ENCODE measurements at regions not wholly inside any gene's neighbourhood (a gene's known extent, or its start where the extent isn't known, plus 50 kb on each side); places are given as distances from the start of the nearest gene placed in this dataset.

DNA sequence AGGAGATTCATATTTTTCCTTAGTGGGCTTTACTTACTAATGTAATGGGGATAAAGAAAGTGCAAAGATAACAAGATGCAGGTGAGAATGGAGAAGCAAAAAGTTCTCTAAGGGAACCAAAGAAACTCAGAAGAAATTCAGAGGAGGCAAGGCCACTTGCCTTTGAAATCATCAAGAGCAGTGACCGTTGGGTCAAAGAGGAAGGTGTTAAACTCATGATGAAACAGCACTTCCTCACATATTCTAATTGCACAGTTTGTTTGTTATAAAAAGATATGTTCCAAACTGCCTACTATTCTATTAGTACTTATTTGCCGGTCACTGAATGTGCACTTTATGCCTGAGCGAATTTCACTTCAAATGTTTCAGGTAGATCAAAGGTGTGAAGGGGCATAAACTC is 975.1 kb downstream of the BCL11A start:
- H3K36me3 Mint-ChIP-seq: no peaks in the 10 kb centered on the region
- H3K27ac ChIP-seq (ENCODE audit: insufficient read depth, low read length, poor library complexity, severe bottlenecking): no peak overlapping the region

DNA sequence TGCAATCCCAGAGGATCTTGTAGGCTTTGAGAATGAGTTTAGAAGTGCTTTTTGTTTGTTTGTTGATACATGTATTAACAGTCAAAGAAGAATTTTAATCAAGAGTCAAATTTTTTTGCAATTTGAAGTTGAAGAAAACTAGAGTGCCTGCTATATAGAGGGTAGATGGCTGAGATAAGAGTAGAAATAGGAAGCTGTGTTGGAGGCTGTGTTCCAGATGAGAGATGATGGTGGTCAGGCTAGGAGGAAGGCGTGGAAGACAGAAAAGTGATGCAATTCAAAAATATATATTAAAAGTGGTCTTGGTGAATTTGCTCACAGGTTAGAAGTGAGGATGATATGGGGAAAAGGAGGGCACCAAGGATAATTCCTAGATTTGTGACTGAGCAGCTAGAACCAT is 978.3 kb downstream of the BCL11A start:
- Mint-ChIP-seq H3K27me3 (no peaks in the 10 kb centered on the region), H3K9me3 (peaks cover 0 to 13% (median 3%) of the 10 kb centered on the region in 7 donors), H3K4me1 (no peaks in the 10 kb centered on the region), H3K4me3 (no peak overlapping the region), H3K36me3 (no peaks in the 10 kb centered on the region), H3K27ac (no peak overlapping the region)
- ATAC-seq (ENCODE audit: low read depth in 2 of 2): no peak
- H3K36me3 ChIP-seq (ENCODE audit: control insufficient read depth, insufficient read depth, low read length): no peaks in the 10 kb centered on the region
- H3K27me3 ChIP-seq (ENCODE audit: control insufficient read depth, insufficient read depth, low read length): no peaks in the 10 kb centered on the region
- H3K4me1 ChIP-seq (ENCODE audit: control insufficient read depth, insufficient read depth, low read length, poor library complexity, severe bottlenecking): no peaks in the 10 kb centered on the region
- H3K27ac ChIP-seq (ENCODE audit: insufficient read depth, low read length, poor library complexity, severe bottlenecking): no peak overlapping the region
- no peaks in the 10 kb centered on the region for H3K9me3 ChIP-seq (ENCODE audit: control insufficient read depth in 2 of 2, low read length in 2 of 2)
- no peak for DNase-seq
- H3K4me3 ChIP-seq (ENCODE audit: low read depth, low read length): no peak overlapping the region

More for the DNA sequence above, 975.1 kb downstream of the BCL11A start:
- Histone ChIP-seq H3K9me3 (ENCODE audit: control insufficient read depth in 2 of 2, low read length in 2 of 2) (no peaks in the 10 kb centered on the region), H3K27me3 (ENCODE audit: control insufficient read depth, insufficient read depth, low read length) (no peaks in the 10 kb centered on the region), H3K4me1 (ENCODE audit: control insufficient read depth, insufficient read depth, low read length, poor library complexity, severe bottlenecking) (no peaks in the 10 kb centered on the region), H3K36me3 (ENCODE audit: control insufficient read depth, insufficient read depth, low read length) (no peaks in the 10 kb centered on the region), H3K4me3 (ENCODE audit: low read depth, low read length) (no peak overlapping the region)
- H3K4me1 Mint-ChIP-seq: no peaks in the 10 kb centered on the region
- H3K27ac Mint-ChIP-seq: no peak overlapping the region
- H3K27me3 Mint-ChIP-seq: no peaks in the 10 kb centered on the region
- no peak for DNase-seq
- peaks cover 0 to 13% (median 4%) of the 10 kb centered on the region in 7 donors for H3K9me3 Mint-ChIP-seq
- ATAC-seq (ENCODE audit: low read depth in 2 of 2): no peak
- H3K4me3 Mint-ChIP-seq: no peak overlapping the region

DNA sequence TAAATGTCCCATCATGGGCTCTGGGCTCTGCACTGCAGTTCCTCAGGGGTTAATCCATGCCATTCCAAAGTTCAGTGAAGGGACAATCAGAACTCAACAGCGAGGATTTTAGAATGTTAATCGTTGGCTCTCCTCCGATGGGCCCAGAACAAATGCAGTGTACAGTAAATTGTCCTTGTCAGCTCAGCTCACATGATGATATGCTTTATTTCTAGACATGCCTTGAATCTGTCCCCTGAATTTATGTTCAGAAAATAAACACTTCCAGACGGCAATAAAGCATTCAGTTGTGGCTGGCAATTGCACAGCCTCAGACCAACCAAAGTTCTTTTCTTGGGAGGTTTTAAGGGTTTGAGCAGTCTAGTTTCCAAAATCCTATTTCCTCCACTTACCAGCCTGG is 981.2 kb downstream of the BCL11A start:
- Histone ChIP-seq H3K9me3 (ENCODE audit: control insufficient read depth in 2 of 2, low read length in 2 of 2) (no peaks in the 10 kb centered on the region), H3K27me3 (ENCODE audit: control insufficient read depth, insufficient read depth, low read length) (no peaks in the 10 kb centered on the region), H3K4me3 (ENCODE audit: low read depth, low read length) (no peak overlapping the region), H3K27ac (ENCODE audit: insufficient read depth, low read length, poor library complexity, severe bottlenecking) (no peak overlapping the region), H3K4me1 (ENCODE audit: control insufficient read depth, insufficient read depth, low read length, poor library complexity, severe bottlenecking) (no peaks in the 10 kb centered on the region), H3K36me3 (ENCODE audit: control insufficient read depth, insufficient read depth, low read length) (no peaks in the 10 kb centered on the region)
- ATAC-seq (ENCODE audit: low read depth in 2 of 2): no peak
- Mint-ChIP-seq H3K4me1 (no peaks in the 10 kb centered on the region), H3K36me3 (no peaks in the 10 kb centered on the region), H3K27me3 (no peaks in the 10 kb centered on the region), H3K4me3 (no peak overlapping the region), H3K9me3 (peaks cover 0 to 6% (median 0%) of the 10 kb centered on the region in 7 donors), H3K27ac (no peak overlapping the region)
- no peak for DNase-seq

DNA sequence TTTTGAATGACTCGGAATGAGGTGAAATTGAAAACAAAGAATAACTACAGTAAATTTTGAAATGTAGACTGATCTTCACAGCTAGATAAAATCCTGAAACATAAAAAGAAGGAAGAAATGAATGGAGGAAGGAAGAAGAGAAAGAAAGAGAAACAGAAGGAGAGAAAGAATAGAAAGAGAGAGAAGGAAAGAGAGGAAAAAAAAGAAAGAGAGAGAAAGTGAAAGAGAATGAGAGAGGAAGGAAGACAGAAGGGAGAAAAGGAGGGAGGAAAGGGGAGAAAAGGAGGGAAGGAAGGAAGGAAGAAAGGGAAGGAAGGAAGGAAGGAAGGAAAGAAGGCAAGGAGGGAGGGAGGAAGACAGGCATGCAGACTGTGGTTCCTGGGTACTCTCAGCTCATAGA is 982.6 kb downstream of the BCL11A start:
- no peak overlapping the region for H3K27ac Mint-ChIP-seq

DNA sequence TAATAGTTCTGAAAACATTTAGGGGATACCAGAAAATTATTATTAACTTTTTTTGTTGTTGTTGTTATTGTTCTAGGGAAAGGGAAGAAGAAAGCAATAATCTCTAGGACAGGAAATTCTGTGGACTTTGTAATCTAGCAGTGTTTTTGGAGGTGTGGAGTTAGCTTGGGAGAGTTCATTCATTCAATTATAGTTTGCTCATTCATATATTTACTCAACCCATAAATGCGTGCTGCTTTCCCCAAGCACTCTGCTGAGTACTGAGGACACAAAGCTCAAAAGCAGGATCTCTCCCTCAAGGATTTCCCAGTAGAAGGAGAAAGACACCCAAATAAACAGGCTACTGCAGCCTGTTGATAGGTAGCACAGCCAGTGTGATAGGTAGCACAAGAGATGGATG is 984.3 kb downstream of the BCL11A start:
- H3K36me3 Mint-ChIP-seq: no peaks in the 10 kb centered on the region
- no peaks in the 10 kb centered on the region for H3K27me3 Mint-ChIP-seq
- no peaks in the 10 kb centered on the region for H3K4me1 Mint-ChIP-seq
- H3K4me3 Mint-ChIP-seq: no peak overlapping the region
- Histone ChIP-seq H3K4me1 (ENCODE audit: control insufficient read depth, insufficient read depth, low read length, poor library complexity, severe bottlenecking) (no peaks in the 10 kb centered on the region), H3K27ac (ENCODE audit: insufficient read depth, low read length, poor library complexity, severe bottlenecking) (no peak overlapping the region), H3K27me3 (ENCODE audit: control insufficient read depth, insufficient read depth, low read length) (no peaks in the 10 kb centered on the region), H3K4me3 (ENCODE audit: low read depth, low read length) (no peak overlapping the region), H3K9me3 (ENCODE audit: control insufficient read depth in 2 of 2, low read length in 2 of 2) (no peaks in the 10 kb centered on the region), H3K36me3 (ENCODE audit: control insufficient read depth, insufficient read depth, low read length) (no peaks in the 10 kb centered on the region)
- no peak for DNase-seq
- no peak for ATAC-seq (ENCODE audit: low read depth in 2 of 2)
- peaks cover 0 to 3% (median 0%) of the 10 kb centered on the region in 7 donors for H3K9me3 Mint-ChIP-seq
- H3K27ac Mint-ChIP-seq: no peak overlapping the region

More for the DNA sequence above, 982.6 kb downstream of the BCL11A start:
- H3K36me3 ChIP-seq (ENCODE audit: control insufficient read depth, insufficient read depth, low read length): no peaks in the 10 kb centered on the region
- no peaks in the 10 kb centered on the region for H3K27me3 ChIP-seq (ENCODE audit: control insufficient read depth, insufficient read depth, low read length)
- H3K4me1 ChIP-seq (ENCODE audit: control insufficient read depth, insufficient read depth, low read length, poor library complexity, severe bottlenecking): no peaks in the 10 kb centered on the region
- Mint-ChIP-seq H3K9me3 (peaks cover 0 to 6% (median 3%) of the 10 kb centered on the region in 7 donors), H3K36me3 (no peaks in the 10 kb centered on the region), H3K4me1 (no peaks in the 10 kb centered on the region), H3K4me3 (no peak overlapping the region), H3K27me3 (no peaks in the 10 kb centered on the region)
- ATAC-seq (ENCODE audit: low read depth in 2 of 2): no peak
- H3K27ac ChIP-seq (ENCODE audit: insufficient read depth, low read length, poor library complexity, severe bottlenecking): no peak overlapping the region
- H3K9me3 ChIP-seq (ENCODE audit: control insufficient read depth in 2 of 2, low read length in 2 of 2): no peaks in the 10 kb centered on the region
- DNase-seq: no peak
- no peak overlapping the region for H3K4me3 ChIP-seq (ENCODE audit: low read depth, low read length)

DNA sequence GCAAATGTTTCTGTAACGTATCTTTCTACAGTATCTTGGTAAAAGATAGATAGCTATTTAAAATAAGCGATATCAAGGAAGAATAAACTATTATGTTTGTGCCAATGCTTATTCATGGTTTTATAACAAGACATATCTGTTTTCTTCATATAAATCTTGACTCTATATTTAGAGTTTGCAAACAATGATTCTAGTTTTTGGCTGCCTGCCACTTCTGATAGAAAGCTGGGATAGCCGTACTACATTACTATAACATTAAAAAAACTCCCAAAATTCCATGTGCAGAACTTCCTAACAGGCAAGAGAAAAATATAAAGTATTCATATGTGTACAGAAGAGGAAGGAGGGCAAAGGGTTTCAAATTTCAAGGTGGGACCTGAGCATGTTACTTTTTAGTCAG is 985.0 kb downstream of the BCL11A start:
- H3K4me3 ChIP-seq (ENCODE audit: low read depth, low read length): no peak overlapping the region
- no peaks in the 10 kb centered on the region for H3K4me1 Mint-ChIP-seq
- no peaks in the 10 kb centered on the region for H3K27me3 ChIP-seq (ENCODE audit: control insufficient read depth, insufficient read depth, low read length)
- no peaks in the 10 kb centered on the region for H3K27me3 Mint-ChIP-seq
- no peaks in the 10 kb centered on the region for H3K4me1 ChIP-seq (ENCODE audit: control insufficient read depth, insufficient read depth, low read length, poor library complexity, severe bottlenecking)
- H3K9me3 Mint-ChIP-seq: peaks cover 0 to 3% (median 0%) of the 10 kb centered on the region in 7 donors
- ATAC-seq (ENCODE audit: low read depth in 2 of 2) (no peak), DNase-seq (no peak)
- no peaks in the 10 kb centered on the region for H3K36me3 Mint-ChIP-seq
- H3K27ac Mint-ChIP-seq: no peak overlapping the region
- H3K27ac ChIP-seq (ENCODE audit: insufficient read depth, low read length, poor library complexity, severe bottlenecking): no peak overlapping the region
- no peak overlapping the region for H3K4me3 Mint-ChIP-seq
- H3K9me3 ChIP-seq (ENCODE audit: control insufficient read depth in 2 of 2, low read length in 2 of 2): no peaks in the 10 kb centered on the region
- no peaks in the 10 kb centered on the region for H3K36me3 ChIP-seq (ENCODE audit: control insufficient read depth, insufficient read depth, low read length)

DNA sequence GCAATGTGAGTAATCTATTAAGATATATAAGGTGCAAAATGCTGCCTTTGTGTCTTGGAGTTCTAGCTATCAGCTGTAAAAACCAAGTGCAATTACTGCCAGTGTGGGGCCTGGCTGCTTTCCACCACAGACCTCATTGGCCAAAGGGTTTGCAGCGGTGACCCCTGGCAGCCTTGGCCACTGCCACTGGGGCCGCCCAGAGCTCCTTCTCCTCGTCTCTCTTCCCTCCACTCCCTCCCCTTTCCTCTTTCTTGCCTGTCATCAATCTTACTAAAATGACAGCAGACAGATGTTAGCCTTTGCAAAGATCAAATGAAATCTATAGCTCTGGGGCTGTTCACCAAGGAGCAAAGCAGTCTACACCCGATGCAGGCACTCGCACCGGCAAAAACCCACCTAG is 986.3 kb downstream of the BCL11A start:
- Mint-ChIP-seq H3K9me3 (peaks cover 0 to 4% (median 0%) of the 10 kb centered on the region in 7 donors), H3K36me3 (no peaks in the 10 kb centered on the region), H3K27ac (no peak overlapping the region), H3K27me3 (no peaks in the 10 kb centered on the region), H3K4me3 (no peak overlapping the region), H3K4me1 (no peaks in the 10 kb centered on the region)
- DNase-seq (no peak), ATAC-seq (ENCODE audit: low read depth in 2 of 2) (no peak)
- H3K4me1 ChIP-seq (ENCODE audit: control insufficient read depth, insufficient read depth, low read length, poor library complexity, severe bottlenecking): no peaks in the 10 kb centered on the region
- H3K4me3 ChIP-seq (ENCODE audit: low read depth, low read length): no peak overlapping the region
- no peak overlapping the region for H3K27ac ChIP-seq (ENCODE audit: insufficient read depth, low read length, poor library complexity, severe bottlenecking)
- no peaks in the 10 kb centered on the region for H3K36me3 ChIP-seq (ENCODE audit: control insufficient read depth, insufficient read depth, low read length)
- no peaks in the 10 kb centered on the region for H3K27me3 ChIP-seq (ENCODE audit: control insufficient read depth, insufficient read depth, low read length)
- no peaks in the 10 kb centered on the region for H3K9me3 ChIP-seq (ENCODE audit: control insufficient read depth in 2 of 2, low read length in 2 of 2)

DNA sequence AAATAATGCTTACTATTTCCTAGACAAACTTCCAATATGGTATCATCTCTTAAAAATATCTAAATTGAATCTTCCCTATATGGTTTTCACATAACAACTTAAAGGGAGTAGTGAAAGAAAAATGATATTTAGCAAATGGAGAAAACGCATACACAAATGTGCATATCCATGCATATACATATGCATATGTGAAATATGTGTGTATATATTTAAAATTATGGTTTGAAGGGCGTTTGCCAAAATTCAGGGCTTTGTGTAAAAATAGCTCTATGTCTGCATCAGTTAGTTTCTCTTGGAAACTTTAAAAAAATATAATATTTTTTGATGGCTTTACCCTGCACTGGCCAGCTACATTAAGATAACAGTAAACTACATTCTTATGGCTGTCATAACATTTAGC is 986.7 kb downstream of the BCL11A start:
- no peak overlapping the region for H3K27ac Mint-ChIP-seq
- no peak for ATAC-seq (ENCODE audit: low read depth in 2 of 2)

More for the DNA sequence above, 986.7 kb downstream of the BCL11A start:
- H3K4me1 Mint-ChIP-seq: no peaks in the 10 kb centered on the region
- Histone ChIP-seq H3K4me3 (ENCODE audit: low read depth, low read length) (no peak overlapping the region), H3K4me1 (ENCODE audit: control insufficient read depth, insufficient read depth, low read length, poor library complexity, severe bottlenecking) (no peaks in the 10 kb centered on the region), H3K9me3 (ENCODE audit: control insufficient read depth in 2 of 2, low read length in 2 of 2) (no peaks in the 10 kb centered on the region), H3K27me3 (ENCODE audit: control insufficient read depth, insufficient read depth, low read length) (no peaks in the 10 kb centered on the region), H3K36me3 (ENCODE audit: control insufficient read depth, insufficient read depth, low read length) (no peaks in the 10 kb centered on the region), H3K27ac (ENCODE audit: insufficient read depth, low read length, poor library complexity, severe bottlenecking) (no peak overlapping the region)
- no peaks in the 10 kb centered on the region for H3K36me3 Mint-ChIP-seq
- H3K9me3 Mint-ChIP-seq: peaks cover 0 to 4% (median 0%) of the 10 kb centered on the region in 7 donors
- no peaks in the 10 kb centered on the region for H3K27me3 Mint-ChIP-seq
- no peak for DNase-seq
- H3K4me3 Mint-ChIP-seq: no peak overlapping the region

Data from CD4-positive, CD25-positive, alpha-beta regulatory T cell (primary cell).